Liver (tissue), 2 donors: ENCODE measurements at regions not wholly inside any gene's neighbourhood (a gene's known extent, or its start where the extent isn't known, plus 50 kb on each side); places are given as distances from the start of the nearest gene placed in this dataset.

ENCODE experiments used
- JUND ChIP-seq, 2 donors: IDR thresholded peaks; 2 replicates each; pipeline ENCODE4 v1.6.1; 2016; ENCODE audit warnings: antibody characterized with exemption in 2 of 2
- TF ChIP-seq, protein P1 (sequence below): IDR thresholded peaks from 2 replicates; pipeline ENCODE4 v1.6.1; 2016; ENCODE audit warnings: antibody characterized with exemption
- donor health status: healthy.

DNA sequence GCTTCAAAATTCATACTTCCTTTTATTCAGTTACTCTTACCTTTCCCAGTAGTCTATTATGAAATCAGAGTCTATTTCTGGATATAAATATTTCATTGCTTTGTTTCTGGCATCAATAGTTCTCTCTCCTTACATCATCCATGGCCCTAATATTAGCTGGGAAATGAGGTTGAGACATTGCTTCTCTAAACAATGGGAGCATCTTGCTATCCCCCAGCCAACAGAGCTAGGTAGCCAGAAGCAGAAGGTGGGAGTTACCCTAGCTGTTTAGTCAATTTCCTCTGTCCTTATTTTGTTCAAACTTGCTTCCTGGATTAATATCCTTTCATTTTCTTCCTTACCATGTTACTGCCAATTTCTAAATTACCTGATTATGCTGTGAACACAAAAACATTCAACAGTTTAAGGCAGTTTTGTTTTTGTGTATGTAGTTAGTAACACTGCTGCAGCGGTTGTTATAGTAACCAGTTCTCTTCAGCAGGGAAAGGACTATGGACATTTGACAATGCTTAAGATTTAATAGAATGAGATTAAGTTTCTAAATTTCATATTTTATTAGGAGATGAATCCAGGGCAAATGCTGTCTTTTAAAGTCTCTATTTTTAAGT lies 160.5 kb upstream of the KCNJ3 start:
- no peak for TF ChIP-seq JUND (IDR thresholded peaks at IDR 0.05)
- TF ChIP-seq, protein P1, sequence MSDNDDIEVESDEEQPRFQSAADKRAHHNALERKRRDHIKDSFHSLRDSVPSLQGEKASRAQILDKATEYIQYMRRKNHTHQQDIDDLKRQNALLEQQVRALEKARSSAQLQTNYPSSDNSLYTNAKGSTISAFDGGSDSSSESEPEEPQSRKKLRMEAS = no peak
